Activated T-cell treated with anti-CD3 and anti-CD28 coated beads for 24 hours (primary cell): ENCODE measurements at regions not wholly inside any gene's neighbourhood (a gene's known extent, or its start where the extent isn't known, plus 50 kb on each side); places are given as distances from the start of the nearest gene placed in this dataset.
"Not testable (repeated sequence)": the region's sequence is repeated elsewhere in the genome, so short reads cannot be mapped to it uniquely, and the experiment has no call there.

Source experiments
- DNase-seq: peaks from one replicate; pipeline ENCODE4 v3.0.0-alpha.2; 2020; ENCODE audit warnings: low read depth

- DNase-seq = no peak
Measured at GRCh38 chr2:16034975-16035746, 94.8 kb downstream of the MYCN start.

- DNase-seq = no peak
Measured at GRCh38 chr2:16034151-16034974, 94.0 kb downstream of the MYCN start.

GRCh38 chr2:16033032-16033293 is 92.6 kb downstream of the MYCN start:
- DNase-seq = no peak

GRCh38 chr2:16032282-16033031 is 92.1 kb downstream of the MYCN start:
- DNase-seq = no peak

- DNase-seq = no peak
Measured at GRCh38 chr2:16031848-16032159, 91.5 kb downstream of the MYCN start.

- no peak for DNase-seq
Measured at GRCh38 chr2:16031058-16031847, 90.9 kb downstream of the MYCN start.

GRCh38 chr2:16030206-16031057 is 90.1 kb downstream of the MYCN start:
- no peak for DNase-seq

- no peak for DNase-seq
Measured at GRCh38 chr2:16028644-16029043, 88.3 kb downstream of the MYCN start.

GRCh38 chr2:16026816-16027501 is 86.6 kb downstream of the MYCN start:
- DNase-seq = no peak

GRCh38 chr2:16025876-16026640 is 85.7 kb downstream of the MYCN start:
- no peak for DNase-seq

- DNase-seq = no peak
Measured at GRCh38 chr2:16025211-16025875, 85.0 kb downstream of the MYCN start.

GRCh38 chr2:16024628-16025027 is 84.3 kb downstream of the MYCN start:
- not testable (repeated sequence) for DNase-seq

- DNase-seq = no peak
Measured at GRCh38 chr2:16023506-16024360, 83.4 kb downstream of the MYCN start.

- DNase-seq = no peak
Measured at GRCh38 chr2:16022548-16023240, 82.3 kb downstream of the MYCN start.

GRCh38 chr2:16021611-16022363 is 81.4 kb downstream of the MYCN start:
- DNase-seq = no peak

GRCh38 chr2:16020389-16021008 is 80.1 kb downstream of the MYCN start:
- DNase-seq = no peak
